WTC11 (cell line): ENCODE measurements at regions not wholly inside any gene's neighbourhood (a gene's known extent, or its start where the extent isn't known, plus 50 kb on each side); places are given as distances from the start of the nearest gene placed in this dataset.

ENCODE experiments used
- CREB1 ChIP-seq: sonication (generic); formaldehyde crosslinking; IDR thresholded peaks from 2 replicates; pipeline ENCODE4 v1.8.0; 2023; ENCODE audit warnings: mild to moderate bottlenecking, missing genetic modification reagents
- ELF4 ChIP-seq: sonication (generic); formaldehyde crosslinking; IDR thresholded peaks from 2 replicates; pipeline ENCODE4 v1.8.1; 2022; ENCODE audit warnings: low read depth, mild to moderate bottlenecking, moderate library complexity, missing genetic modification reagents
- FOXJ3 ChIP-seq: sonication (generic); formaldehyde crosslinking; IDR thresholded peaks from 2 replicates; pipeline ENCODE4 v1.9.0; 2021; ENCODE audit warnings: missing genetic modification reagents, mild to moderate bottlenecking, borderline replicate concordance
- PRDM15 ChIP-seq: sonication (generic); formaldehyde crosslinking; IDR thresholded peaks from 2 replicates; pipeline ENCODE4 v1.8.0; 2022; ENCODE audit warnings: missing genetic modification reagents
- TCF7 ChIP-seq: sonication (generic); formaldehyde crosslinking; IDR thresholded peaks from 2 replicates; pipeline ENCODE4 v1.8.0; 2022; ENCODE audit warnings: mild to moderate bottlenecking, low read depth, missing genetic modification reagents, moderate library complexity
- TF ChIP-seq, protein P1 (sequence below): fragments of 200-600 bp; IDR thresholded peaks from 2 replicates; pipeline ENCODE4 v1.8.0; 2022; ENCODE audit warnings: antibody characterized with exemption
- TF ChIP-seq, protein P2 (sequence below): sonication (generic); formaldehyde crosslinking; IDR thresholded peaks from 2 replicates; pipeline ENCODE4 v1.8.0; 2022; ENCODE audit warnings: mild to moderate bottlenecking, missing genetic modification reagents
- TF ChIP-seq, protein P3 (sequence below): sonication (generic); formaldehyde crosslinking; IDR thresholded peaks from 2 replicates; pipeline ENCODE4 v1.8.1; 2023; ENCODE audit warnings: mild to moderate bottlenecking, missing genetic modification reagents, moderate library complexity
- TF ChIP-seq, protein P4 (sequence below): sonication (generic); formaldehyde crosslinking; conservative IDR thresholded peaks from 2 replicates; pipeline ENCODE4 v1.8.1; 2022; ENCODE audit warnings: mild to moderate bottlenecking, missing genetic modification reagents

GRCh38 chr2:217588266-217588665 is 414.5 kb downstream of the TNS1 start:
- TF ChIP-seq CREB1 (CRISPR knock-in tag) (no peak), ELF4 (no peak), FOXJ3 (CRISPR knock-in tag) (no peak), TCF7 (CRISPR knock-in tag) (no peak), PRDM15 (CRISPR knock-in tag) (no peak)
- TF ChIP-seq, protein P1, sequence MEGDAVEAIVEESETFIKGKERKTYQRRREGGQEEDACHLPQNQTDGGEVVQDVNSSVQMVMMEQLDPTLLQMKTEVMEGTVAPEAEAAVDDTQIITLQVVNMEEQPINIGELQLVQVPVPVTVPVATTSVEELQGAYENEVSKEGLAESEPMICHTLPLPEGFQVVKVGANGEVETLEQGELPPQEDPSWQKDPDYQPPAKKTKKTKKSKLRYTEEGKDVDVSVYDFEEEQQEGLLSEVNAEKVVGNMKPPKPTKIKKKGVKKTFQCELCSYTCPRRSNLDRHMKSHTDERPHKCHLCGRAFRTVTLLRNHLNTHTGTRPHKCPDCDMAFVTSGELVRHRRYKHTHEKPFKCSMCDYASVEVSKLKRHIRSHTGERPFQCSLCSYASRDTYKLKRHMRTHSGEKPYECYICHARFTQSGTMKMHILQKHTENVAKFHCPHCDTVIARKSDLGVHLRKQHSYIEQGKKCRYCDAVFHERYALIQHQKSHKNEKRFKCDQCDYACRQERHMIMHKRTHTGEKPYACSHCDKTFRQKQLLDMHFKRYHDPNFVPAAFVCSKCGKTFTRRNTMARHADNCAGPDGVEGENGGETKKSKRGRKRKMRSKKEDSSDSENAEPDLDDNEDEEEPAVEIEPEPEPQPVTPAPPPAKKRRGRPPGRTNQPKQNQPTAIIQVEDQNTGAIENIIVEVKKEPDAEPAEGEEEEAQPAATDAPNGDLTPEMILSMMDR, result no peak
- TF ChIP-seq, protein P2, sequence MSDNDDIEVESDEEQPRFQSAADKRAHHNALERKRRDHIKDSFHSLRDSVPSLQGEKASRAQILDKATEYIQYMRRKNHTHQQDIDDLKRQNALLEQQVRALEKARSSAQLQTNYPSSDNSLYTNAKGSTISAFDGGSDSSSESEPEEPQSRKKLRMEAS (CRISPR knock-in tag), result no peak
- TF ChIP-seq, protein P3, sequence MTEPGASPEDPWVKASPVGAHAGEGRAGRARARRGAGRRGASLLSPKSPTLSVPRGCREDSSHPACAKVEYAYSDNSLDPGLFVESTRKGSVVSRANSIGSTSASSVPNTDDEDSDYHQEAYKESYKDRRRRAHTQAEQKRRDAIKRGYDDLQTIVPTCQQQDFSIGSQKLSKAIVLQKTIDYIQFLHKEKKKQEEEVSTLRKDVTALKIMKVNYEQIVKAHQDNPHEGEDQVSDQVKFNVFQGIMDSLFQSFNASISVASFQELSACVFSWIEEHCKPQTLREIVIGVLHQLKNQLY (CRISPR knock-in tag), result no peak
- TF ChIP-seq, protein P4, sequence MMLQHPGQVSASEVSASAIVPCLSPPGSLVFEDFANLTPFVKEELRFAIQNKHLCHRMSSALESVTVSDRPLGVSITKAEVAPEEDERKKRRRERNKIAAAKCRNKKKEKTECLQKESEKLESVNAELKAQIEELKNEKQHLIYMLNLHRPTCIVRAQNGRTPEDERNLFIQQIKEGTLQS (CRISPR knock-in tag), result no peak
